RWPE2 (cell line): ENCODE measurements at regions not wholly inside any gene's neighbourhood (a gene's known extent, or its start where the extent isn't known, plus 50 kb on each side); places are given as distances from the start of the nearest gene placed in this dataset.

Experiments
- ATAC-seq: fragments of 200-7000 bp; cut with Tn5 transposase; 3 replicates; pipeline ENCODE4 v1.9.1; 2021; ENCODE audit warnings: low read depth
- DNase-seq: peaks from one replicate; pipeline ENCODE4 v3.0.0-alpha.2; 2020; ENCODE audit warnings: low spot score
- H3K27ac ChIP-seq: fragments of 450-650 bp; 2 replicates; pipeline ENCODE4 v1.5.1; 2017; ENCODE audit warnings: mild to moderate bottlenecking; ENCODE audit not compliant: poor library complexity, severe bottlenecking
- H3K27me3 ChIP-seq: fragments of 250-450 bp; sonication (Bioruptor Pico); 2 replicates; pipeline ENCODE4 v1.5.1; 2021; ENCODE audit warnings: mild to moderate bottlenecking, moderate library complexity; ENCODE audit not compliant: insufficient read depth, poor library complexity, severe bottlenecking
- H3K36me3 ChIP-seq: fragments of 250-450 bp; sonication (Bioruptor Pico); 2 replicates; pipeline ENCODE4 v1.5.1; 2020; ENCODE audit warnings: low read depth, mild to moderate bottlenecking, moderate library complexity
- H3K4me1 ChIP-seq: fragments of 250-450 bp; sonication (Bioruptor Pico); 2 replicates; pipeline ENCODE4 v1.5.1; 2021; ENCODE audit warnings: mild to moderate bottlenecking, moderate library complexity; ENCODE audit not compliant: insufficient read depth, poor library complexity, severe bottlenecking
- H3K4me3 ChIP-seq: fragments of 250-450 bp; sonication (Bioruptor Pico); 2 replicates; pipeline ENCODE4 v1.5.1; 2021; ENCODE audit warnings: mild to moderate bottlenecking, moderate library complexity; ENCODE audit not compliant: severe bottlenecking
- H3K9me3 ChIP-seq: fragments of 250-450 bp; sonication (Bioruptor Pico); 2 replicates; pipeline ENCODE4 v1.5.1; 2021; ENCODE audit warnings: mild to moderate bottlenecking, moderate library complexity; ENCODE audit not compliant: severe bottlenecking
- CTCF ChIP-seq: fragments of 450-650 bp; IDR thresholded peaks from one replicate; pipeline ENCODE4 v1.5.1; 2017; ENCODE audit warnings: mild to moderate bottlenecking, moderate library complexity; ENCODE audit not compliant: poor library complexity, severe bottlenecking

DNA sequence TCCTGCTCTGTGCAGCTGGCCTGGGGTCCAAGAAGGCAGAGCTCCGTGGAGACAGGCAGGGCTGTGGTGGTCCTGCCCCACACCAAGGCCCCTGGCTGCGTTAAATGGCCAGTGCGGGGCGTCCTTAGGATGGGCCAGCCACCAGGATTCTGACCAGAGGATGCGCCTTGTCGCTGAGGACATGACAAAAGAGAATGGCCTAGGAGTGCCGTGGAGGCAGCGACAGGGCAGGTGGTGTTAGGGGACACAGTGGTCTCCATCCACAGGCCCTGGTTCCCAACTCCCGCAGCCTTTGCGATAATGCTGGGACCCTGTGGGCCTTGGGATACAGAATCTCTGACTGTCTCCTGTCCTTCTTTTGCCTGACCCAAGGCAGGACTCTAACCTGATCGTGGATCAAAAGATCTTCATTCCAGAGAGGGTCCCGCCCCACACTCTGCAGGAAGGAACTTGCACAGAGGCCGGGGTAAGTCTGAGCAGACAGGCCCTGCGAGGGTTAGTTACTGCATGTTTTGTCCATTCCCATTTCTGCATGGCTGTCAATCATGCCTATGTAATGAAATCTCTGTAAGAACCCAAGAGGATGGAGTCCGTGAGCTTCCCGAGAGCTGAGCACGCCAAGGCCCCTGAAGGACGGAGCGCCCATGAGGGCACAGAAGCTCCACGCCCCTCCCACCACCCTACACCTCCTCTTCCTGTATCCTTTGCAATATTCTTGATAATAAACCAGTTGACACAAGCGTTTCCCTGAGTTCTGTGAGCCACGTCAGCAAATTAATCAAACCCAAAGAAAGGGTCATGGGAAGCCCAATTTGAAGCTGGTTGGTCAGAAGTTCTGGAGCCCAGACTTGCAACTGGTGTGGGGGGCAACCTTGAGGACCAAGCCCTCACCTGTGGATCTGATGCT, 251.5 kb upstream of the SALL3 start:
- DNase-seq = no peak
- Histone ChIP-seq H3K4me1 (no peaks in the 10 kb centered on the region), H3K9me3 (no peaks in the 10 kb centered on the region), H3K27ac (no peak overlapping the region), H3K36me3 (no peaks in the 10 kb centered on the region), H3K4me3 (no peak overlapping the region), H3K27me3 (no peaks in the 10 kb centered on the region)
- TF ChIP-seq CTCF = no peak
- ATAC-seq = no peak

GRCh38 chr18:78728784-78729467, 250.7 kb upstream of the SALL3 start:
- no peaks in the 10 kb centered on the region for H3K27me3 ChIP-seq
- no peak overlapping the region for H3K27ac ChIP-seq
- H3K36me3 ChIP-seq = no peaks in the 10 kb centered on the region
- no peak for ATAC-seq
- no peak for DNase-seq
- no peak for TF ChIP-seq CTCF
- no peaks in the 10 kb centered on the region for H3K4me1 ChIP-seq
- H3K4me3 ChIP-seq = no peak overlapping the region
- peaks cover 1% of the 10 kb centered on the region for H3K9me3 ChIP-seq

DNA sequence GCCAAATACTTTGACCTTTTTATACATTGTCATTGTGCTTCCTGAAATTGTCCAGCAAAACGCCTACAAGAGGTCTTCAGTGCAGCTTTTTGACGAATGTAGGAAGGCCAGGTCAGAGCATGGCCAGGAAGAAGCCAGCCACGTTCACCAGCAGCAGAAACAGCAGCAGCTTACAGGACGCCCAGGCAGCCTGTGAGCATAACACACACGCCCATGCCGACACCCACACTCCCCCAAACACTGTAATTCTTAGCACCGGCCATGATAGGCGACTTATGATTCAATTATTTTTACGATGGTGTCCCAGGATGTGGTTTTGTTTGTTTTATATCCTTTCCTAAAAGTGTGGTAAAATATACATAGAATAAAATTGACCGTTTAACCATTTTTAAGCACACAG, 249.1 kb upstream of the SALL3 start:
- Histone ChIP-seq H3K27ac (no peak overlapping the region), H3K9me3 (peaks cover 1% of the 10 kb centered on the region), H3K27me3 (no peaks in the 10 kb centered on the region), H3K4me1 (no peaks in the 10 kb centered on the region), H3K36me3 (no peaks in the 10 kb centered on the region), H3K4me3 (no peak overlapping the region)
- ATAC-seq (no peak), DNase-seq (no peak)
- TF ChIP-seq CTCF = no peak

DNA sequence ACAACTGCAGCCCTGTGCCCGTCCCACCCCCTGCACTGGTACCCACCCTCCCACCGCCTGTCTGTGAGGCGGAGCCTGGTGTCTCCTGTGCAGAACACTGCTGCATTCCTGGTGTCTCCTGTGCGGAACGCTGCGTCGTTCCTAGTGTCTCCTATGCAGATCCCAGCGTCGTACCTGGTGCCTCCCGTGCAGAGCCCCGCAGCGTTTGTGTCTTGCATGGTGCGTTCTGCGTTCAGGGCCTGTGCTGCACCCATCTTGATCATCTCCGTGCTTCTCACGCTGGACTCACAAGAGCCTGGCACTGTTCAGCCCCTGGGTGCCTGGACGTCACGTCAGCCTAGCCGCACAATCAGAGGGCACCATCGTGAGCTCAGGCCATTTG, 248.6 kb upstream of the SALL3 start:
- ATAC-seq = no peak; the same call in 2 of the 3 replicates
- Histone ChIP-seq H3K4me1 (no peaks in the 10 kb centered on the region), H3K9me3 (peaks cover 1% of the 10 kb centered on the region), H3K27ac (no peak overlapping the region), H3K4me3 (no peak overlapping the region), H3K27me3 (no peaks in the 10 kb centered on the region), H3K36me3 (no peaks in the 10 kb centered on the region)
- no peak for DNase-seq
- no peak for TF ChIP-seq CTCF
